ENCODE measurements at regions not wholly inside any gene's neighbourhood (a gene's known extent, or its start where the extent isn't known, plus 50 kb on each side); places are given as distances from the start of the nearest gene placed in this dataset.

DNA sequence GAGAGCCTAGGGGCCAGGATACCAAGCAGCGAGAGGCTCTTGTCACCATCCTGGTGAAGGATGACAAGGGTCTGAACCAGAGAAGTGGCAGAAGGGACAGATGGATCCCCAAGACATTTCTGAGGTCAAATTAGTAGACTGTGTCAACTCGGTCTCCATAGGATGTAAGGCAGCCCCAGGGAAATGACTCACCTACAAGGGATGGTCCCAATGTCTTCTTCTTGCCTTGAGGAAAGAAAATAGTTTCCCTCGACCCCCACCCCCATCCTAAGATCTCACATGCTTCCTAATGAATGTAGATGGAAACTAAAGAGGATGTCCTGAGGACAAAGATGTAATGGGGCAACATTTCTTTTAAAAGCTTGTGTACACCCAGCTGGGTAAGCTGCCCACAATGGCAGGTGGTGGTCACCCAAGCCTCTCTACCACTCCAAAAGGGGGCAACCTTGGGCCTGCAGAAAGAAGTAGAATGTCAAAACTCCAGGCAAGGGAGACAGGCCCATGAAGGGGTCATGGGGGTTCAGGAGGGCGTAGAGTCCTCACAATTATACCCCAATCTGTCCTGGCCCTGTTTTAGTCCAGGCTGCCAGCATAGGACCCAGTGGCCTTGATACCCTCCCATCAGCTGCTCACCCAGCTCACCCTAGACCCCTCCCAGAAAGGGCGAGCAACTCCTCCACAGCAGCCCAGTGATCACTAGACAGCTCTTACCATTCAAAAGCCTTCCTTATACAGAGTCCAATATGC lies 187.4 kb downstream of the ACTL7B start:
- TF ChIP-seq, protein P1, sequence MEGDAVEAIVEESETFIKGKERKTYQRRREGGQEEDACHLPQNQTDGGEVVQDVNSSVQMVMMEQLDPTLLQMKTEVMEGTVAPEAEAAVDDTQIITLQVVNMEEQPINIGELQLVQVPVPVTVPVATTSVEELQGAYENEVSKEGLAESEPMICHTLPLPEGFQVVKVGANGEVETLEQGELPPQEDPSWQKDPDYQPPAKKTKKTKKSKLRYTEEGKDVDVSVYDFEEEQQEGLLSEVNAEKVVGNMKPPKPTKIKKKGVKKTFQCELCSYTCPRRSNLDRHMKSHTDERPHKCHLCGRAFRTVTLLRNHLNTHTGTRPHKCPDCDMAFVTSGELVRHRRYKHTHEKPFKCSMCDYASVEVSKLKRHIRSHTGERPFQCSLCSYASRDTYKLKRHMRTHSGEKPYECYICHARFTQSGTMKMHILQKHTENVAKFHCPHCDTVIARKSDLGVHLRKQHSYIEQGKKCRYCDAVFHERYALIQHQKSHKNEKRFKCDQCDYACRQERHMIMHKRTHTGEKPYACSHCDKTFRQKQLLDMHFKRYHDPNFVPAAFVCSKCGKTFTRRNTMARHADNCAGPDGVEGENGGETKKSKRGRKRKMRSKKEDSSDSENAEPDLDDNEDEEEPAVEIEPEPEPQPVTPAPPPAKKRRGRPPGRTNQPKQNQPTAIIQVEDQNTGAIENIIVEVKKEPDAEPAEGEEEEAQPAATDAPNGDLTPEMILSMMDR (IDR thresholded peaks at IDR 0.05; ENCODE audit: poor library complexity) = no peak
- TF ChIP-seq EZH2phosphoT487 (IDR thresholded peaks at IDR 0.05; ENCODE audit: low read depth, severe bottlenecking, unreplicated experiment) = no peak
